Subcutaneous abdominal adipose tissue (tissue), 5 donors: ENCODE measurements at regions not wholly inside any gene's neighbourhood (a gene's known extent, or its start where the extent isn't known, plus 50 kb on each side); places are given as distances from the start of the nearest gene placed in this dataset.

Source experiments
- H3K27ac ChIP-seq: one replicate; pipeline ENCODE4 v1.7.0; 2013; ENCODE audit warnings: low read depth, mild to moderate bottlenecking, inconsistent platforms, low read length, moderate library complexity
- H3K27me3 ChIP-seq, 5 donors: one replicate each; pipeline ENCODE4 v1.7.0; 2013; ENCODE audit warnings: low read length in 5 of 5, inconsistent platforms in 1 of 5; ENCODE audit not compliant: control insufficient read depth in 5 of 5, insufficient read depth in 4 of 5
- H3K36me3 ChIP-seq, 5 donors: one replicate each; pipeline ENCODE4 v1.7.0; 2013; ENCODE audit warnings: low read length in 5 of 5; ENCODE audit not compliant: control insufficient read depth in 5 of 5, insufficient read depth in 5 of 5
- H3K4me1 ChIP-seq, 5 donors: one replicate each; pipeline ENCODE4 v1.7.0; 2013; ENCODE audit warnings: low read length in 5 of 5, mild to moderate bottlenecking in 3 of 5, moderate library complexity in 1 of 5; ENCODE audit not compliant: control insufficient read depth in 5 of 5, insufficient read depth in 5 of 5
- H3K4me3 ChIP-seq, 5 donors: one replicate each; pipeline ENCODE4 v1.7.0; 2013; ENCODE audit warnings: low read length in 5 of 5, low read depth in 1 of 5
- H3K9ac ChIP-seq, 5 donors: one replicate each; pipeline ENCODE4 v1.7.0; 2013; ENCODE audit warnings: low read length in 5 of 5, mild to moderate bottlenecking in 4 of 5, moderate library complexity in 3 of 5
- H3K9me3 ChIP-seq, 5 donors: one replicate each; pipeline ENCODE4 v1.7.0; 2013; ENCODE audit warnings: low read length in 5 of 5; ENCODE audit not compliant: control insufficient read depth in 5 of 5
- donor health status: healthy.
- donor health status: healthy.
- donor health status: healthy.
- donor health status: healthy.
- donor health status: healthy.

- Histone ChIP-seq H3K27ac (no peak overlapping the region), H3K4me1 (peaks cover 2 to 29% (median 22%) of the 10 kb centered on the region in 5 donors), H3K9ac (no peak overlapping the region), H3K4me3 (no peak overlapping the region), H3K27me3 (peaks cover 0 to 9% (median 4%) of the 10 kb centered on the region in 5 donors), H3K36me3 (no peaks in the 10 kb centered on the region), H3K9me3 (no peaks in the 10 kb centered on the region)
These were observed 110.2 kb downstream of the TEX26 start for GRCh38 chr13:31042481-31043165.

DNA sequence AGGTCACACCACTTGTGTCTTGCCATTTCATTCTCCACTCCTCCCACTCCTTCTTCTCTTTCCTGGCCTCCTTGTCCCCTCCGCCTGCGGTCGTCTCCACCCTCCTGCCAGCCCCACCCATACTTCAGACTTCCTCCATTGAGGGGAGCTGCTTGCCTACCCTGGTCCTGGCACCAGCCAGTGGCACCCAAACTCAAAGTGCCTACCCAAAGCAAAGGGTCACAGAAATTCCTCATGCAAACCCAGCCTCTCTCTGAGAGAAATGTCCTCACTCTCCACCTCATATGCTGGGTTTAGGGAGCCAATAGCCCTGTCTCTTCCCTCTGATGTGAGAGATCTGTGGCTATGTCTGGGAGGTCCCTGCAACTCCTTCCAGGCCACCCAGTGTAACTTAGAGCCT is 109.6 kb downstream of the TEX26 start:
- H3K27me3 ChIP-seq, result peaks cover 0 to 9% (median 7%) of the 10 kb centered on the region in 5 donors
- H3K4me1 ChIP-seq, result peaks cover 2 to 29% (median 22%) of the 10 kb centered on the region in 5 donors
- no peak overlapping the region for H3K9ac ChIP-seq
- H3K36me3 ChIP-seq, result no peaks in the 10 kb centered on the region
- no peaks in the 10 kb centered on the region for H3K9me3 ChIP-seq
- no peak overlapping the region for H3K4me3 ChIP-seq
- no peak overlapping the region for H3K27ac ChIP-seq

GRCh38 chr13:31038834-31039552 is 106.5 kb downstream of the TEX26 start:
- H3K9ac ChIP-seq, result no peak overlapping the region
- H3K27me3 ChIP-seq, result peaks cover 0 to 19% (median 9%) of the 10 kb centered on the region in 5 donors
- no peaks in the 10 kb centered on the region for H3K9me3 ChIP-seq
- no peak overlapping the region for H3K4me3 ChIP-seq
- no peak overlapping the region for H3K27ac ChIP-seq
- peaks cover 0 to 12% (median 10%) of the 10 kb centered on the region in 5 donors for H3K4me1 ChIP-seq
- no peaks in the 10 kb centered on the region for H3K36me3 ChIP-seq

- H3K9ac ChIP-seq, result no peak overlapping the region
- no peak overlapping the region for H3K27ac ChIP-seq
- H3K36me3 ChIP-seq, result no peaks in the 10 kb centered on the region
- H3K4me3 ChIP-seq, result no peak overlapping the region
- H3K27me3 ChIP-seq, result peaks cover 0 to 20% (median 7%) of the 10 kb centered on the region in 5 donors
- H3K4me1 ChIP-seq, result peaks cover 0 to 10% (median 9%) of the 10 kb centered on the region in 5 donors
- no peaks in the 10 kb centered on the region for H3K9me3 ChIP-seq
These were observed 105.5 kb downstream of the TEX26 start for GRCh38 chr13:31037874-31038500.

GRCh38 chr13:31036731-31037695 is 104.6 kb downstream of the TEX26 start:
- H3K36me3 ChIP-seq, result no peaks in the 10 kb centered on the region
- no peak overlapping the region for H3K9ac ChIP-seq
- H3K9me3 ChIP-seq, result no peaks in the 10 kb centered on the region
- H3K4me3 ChIP-seq, result no peak overlapping the region
- peaks cover 0 to 20% (median 4%) of the 10 kb centered on the region in 5 donors for H3K27me3 ChIP-seq
- peaks cover 0 to 10% (median 9%) of the 10 kb centered on the region in 5 donors for H3K4me1 ChIP-seq
- no peak overlapping the region for H3K27ac ChIP-seq

GRCh38 chr13:31035185-31035965 is 102.9 kb downstream of the TEX26 start:
- H3K27ac ChIP-seq, result no peak overlapping the region
- peaks cover 0 to 20% (median 7%) of the 10 kb centered on the region in 5 donors for H3K27me3 ChIP-seq
- no peak overlapping the region for H3K4me3 ChIP-seq
- no peaks in the 10 kb centered on the region for H3K9me3 ChIP-seq
- H3K36me3 ChIP-seq, result no peaks in the 10 kb centered on the region
- no peak overlapping the region for H3K9ac ChIP-seq
- peaks cover 0 to 10% (median 9%) of the 10 kb centered on the region in 5 donors for H3K4me1 ChIP-seq

- Histone ChIP-seq H3K9ac (no peak overlapping the region), H3K4me1 (peaks cover 0 to 10% (median 6%) of the 10 kb centered on the region in 5 donors), H3K27me3 (peaks cover 0 to 16% (median 5%) of the 10 kb centered on the region in 5 donors), H3K36me3 (no peaks in the 10 kb centered on the region), H3K9me3 (no peaks in the 10 kb centered on the region), H3K4me3 (no peak overlapping the region), H3K27ac (no peak overlapping the region)
These were observed 100.2 kb downstream of the TEX26 start for GRCh38 chr13:31032528-31033113.

DNA sequence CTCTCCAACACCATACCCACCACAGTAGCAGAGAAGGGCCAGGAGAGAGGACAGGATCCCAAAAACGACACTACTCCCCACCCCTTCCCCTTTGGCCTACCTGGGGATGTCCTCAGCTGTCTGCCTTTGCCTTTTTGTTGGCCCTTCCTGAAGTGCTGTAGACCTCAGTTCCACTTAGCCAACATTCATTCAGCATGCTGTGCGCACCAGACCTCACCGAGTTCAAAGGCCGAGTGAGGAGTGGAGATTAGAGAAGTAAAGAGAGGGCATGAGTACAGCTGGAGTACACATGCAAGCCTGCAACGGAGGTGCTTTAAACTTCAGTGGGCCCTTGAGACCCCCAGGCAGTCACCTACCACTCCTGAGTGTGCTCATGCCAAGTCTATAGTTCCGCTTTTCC is 99.0 kb downstream of the TEX26 start:
- Histone ChIP-seq H3K27ac (no peak overlapping the region), H3K36me3 (no peaks in the 10 kb centered on the region), H3K4me3 (no peak overlapping the region), H3K27me3 (peaks cover 0 to 11% (median 3%) of the 10 kb centered on the region in 5 donors), H3K9ac (no peak overlapping the region), H3K4me1 (peaks cover 0 to 9% (median 5%) of the 10 kb centered on the region in 5 donors), H3K9me3 (no peaks in the 10 kb centered on the region)
